ENCODE measurements at regions not wholly inside any gene's neighbourhood (a gene's known extent, or its start where the extent isn't known, plus 50 kb on each side); places are given as distances from the start of the nearest gene placed in this dataset.

GRCh38 chr13:86383151-86383550 is 583.9 kb upstream of the SLITRK6 start (continued):
- TF ChIP-seq ZNF724P (CRISPR knock-in tag; IDR thresholded peaks at IDR 0.05; ENCODE audit: borderline replicate concordance) (no peak), ZNF737 (CRISPR knock-in tag; IDR thresholded peaks at IDR 0.05; ENCODE audit: borderline replicate concordance) (no peak), ZNF605 (CRISPR knock-in tag; IDR thresholded peaks at IDR 0.05) (no peak), ZNF281 (CRISPR knock-in tag; IDR thresholded peaks at IDR 0.05; ENCODE audit: borderline replicate concordance) (no peak), ATF3 (CRISPR knock-in tag; IDR thresholded peaks at IDR 0.05) (no peak), ARNT2 (CRISPR knock-in tag; IDR thresholded peaks at IDR 0.05; ENCODE audit: low read depth) (no peak), JUND (CRISPR knock-in tag; IDR thresholded peaks at IDR 0.05) (no peak), THAP9 (CRISPR knock-in tag; IDR thresholded peaks at IDR 0.05; ENCODE audit: borderline replicate concordance) (no peak), SNAI1 (CRISPR knock-in tag; IDR thresholded peaks at IDR 0.05; ENCODE audit: borderline replicate concordance) (no peak), ZNF251 (CRISPR knock-in tag; IDR thresholded peaks at IDR 0.05) (no peak)

All from HepG2 (cell line).